RCC 7860 (cell line): ENCODE measurements at regions not wholly inside any gene's neighbourhood (a gene's known extent, or its start where the extent isn't known, plus 50 kb on each side); places are given as distances from the start of the nearest gene placed in this dataset.
"Not testable (repeated sequence)": the region's sequence is repeated elsewhere in the genome, so short reads cannot be mapped to it uniquely, and the experiment has no call there.

ENCODE experiments used
- DNase-seq: peaks from one replicate; pipeline ENCODE4 v3.0.0-alpha.2; 2015; ENCODE audit warnings: low spot score
- FAIRE-seq: peaks from 2 replicates; lab custom pipeline; 2012; peaks lifted over from hg19 to GRCh38; lab: Jason Lieb, UNC

DNA sequence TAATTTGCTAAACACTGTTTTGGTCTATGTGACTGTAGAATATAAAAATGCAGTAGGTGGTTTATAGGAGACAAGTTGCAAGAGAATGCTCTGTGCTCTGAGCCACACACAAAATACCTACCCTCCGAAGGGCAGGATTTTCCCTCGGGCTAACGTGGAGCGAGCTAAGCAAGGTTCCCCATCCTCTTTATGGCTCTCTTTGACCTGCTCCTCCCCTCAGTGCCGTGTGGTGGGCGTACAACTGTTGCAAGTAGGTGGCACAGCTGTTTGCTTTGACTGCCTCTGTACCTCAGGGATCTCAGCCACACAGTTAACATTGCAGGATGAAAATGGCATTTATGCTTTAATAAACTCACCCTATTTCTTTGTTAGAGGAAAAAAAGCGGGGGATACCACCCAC is 339.1 kb downstream of the SATB1 start:
- no peak for DNase-seq
- no peak for FAIRE-seq

DNA sequence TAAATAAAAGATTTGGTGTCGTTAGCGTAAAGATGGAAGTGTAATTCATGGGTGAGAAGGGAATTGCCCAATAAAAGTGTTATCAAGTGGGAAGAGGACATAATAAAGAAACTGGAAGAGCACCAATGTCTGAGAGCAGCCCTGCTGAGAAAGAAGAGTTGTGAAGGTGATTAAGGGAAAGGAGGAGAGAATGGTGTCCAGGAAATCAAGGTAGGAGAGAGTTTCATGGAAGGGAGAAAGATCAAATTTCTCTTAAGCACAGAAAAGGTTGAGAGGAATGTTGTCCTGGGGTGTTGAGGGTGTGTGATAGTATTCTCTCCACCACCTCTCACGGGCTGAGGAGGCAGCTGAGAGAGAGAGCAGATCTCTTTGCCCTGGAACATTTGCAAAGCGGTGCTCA is 339.7 kb downstream of the SATB1 start:
- DNase-seq = no peak
- FAIRE-seq = no peak

DNA sequence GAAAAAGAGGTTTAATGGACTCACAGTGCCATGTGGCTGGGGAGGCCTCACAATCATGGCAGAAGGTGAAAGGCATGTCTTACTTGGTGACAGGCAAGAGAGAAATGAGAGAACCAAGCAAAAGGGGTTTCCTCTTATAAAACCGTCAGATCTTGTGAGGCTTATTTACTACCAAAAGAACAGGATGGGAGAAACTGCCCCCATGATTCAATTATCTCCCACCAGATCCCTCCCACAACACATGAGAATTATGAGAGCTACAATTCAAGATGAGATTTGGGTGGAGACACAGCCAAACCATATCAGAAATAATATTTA is 340.8 kb upstream of the TBC1D5 start:
- FAIRE-seq, DNase-seq: not testable (repeated sequence)

DNA sequence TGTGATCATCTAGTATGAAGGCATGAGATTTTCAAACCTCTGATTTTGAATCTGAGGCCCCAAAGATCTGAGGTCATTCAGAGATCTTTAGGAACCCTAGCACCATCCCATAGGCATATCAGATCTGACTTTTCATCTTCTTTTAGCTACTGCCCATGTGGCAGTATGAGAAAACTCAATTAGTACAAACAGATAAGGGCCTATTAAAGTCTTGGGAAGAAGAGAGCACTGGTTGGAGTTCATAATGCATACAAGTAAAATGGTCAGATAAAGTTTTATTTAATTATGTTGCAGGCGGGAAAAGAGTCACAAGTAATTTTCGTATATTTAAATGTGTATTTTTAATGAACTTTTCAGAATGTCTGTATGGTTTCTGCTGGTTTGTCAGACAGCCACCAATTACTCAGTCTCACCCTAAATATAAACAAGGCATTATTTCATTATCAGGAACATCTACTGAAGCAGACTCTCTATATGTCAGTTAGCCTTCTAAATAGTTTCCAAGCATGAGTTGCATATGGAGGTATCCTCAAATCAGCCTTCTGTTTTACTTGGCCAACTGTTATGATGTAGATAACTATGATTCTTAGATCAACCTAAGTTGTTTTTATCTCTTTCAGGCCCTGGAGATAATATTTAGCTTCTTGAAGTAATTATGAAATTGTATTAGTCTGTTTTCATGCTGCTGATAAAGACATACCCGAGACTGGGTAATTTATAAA is 340.3 kb upstream of the TBC1D5 start:
- DNase-seq (no peak), FAIRE-seq (no peak)

DNA sequence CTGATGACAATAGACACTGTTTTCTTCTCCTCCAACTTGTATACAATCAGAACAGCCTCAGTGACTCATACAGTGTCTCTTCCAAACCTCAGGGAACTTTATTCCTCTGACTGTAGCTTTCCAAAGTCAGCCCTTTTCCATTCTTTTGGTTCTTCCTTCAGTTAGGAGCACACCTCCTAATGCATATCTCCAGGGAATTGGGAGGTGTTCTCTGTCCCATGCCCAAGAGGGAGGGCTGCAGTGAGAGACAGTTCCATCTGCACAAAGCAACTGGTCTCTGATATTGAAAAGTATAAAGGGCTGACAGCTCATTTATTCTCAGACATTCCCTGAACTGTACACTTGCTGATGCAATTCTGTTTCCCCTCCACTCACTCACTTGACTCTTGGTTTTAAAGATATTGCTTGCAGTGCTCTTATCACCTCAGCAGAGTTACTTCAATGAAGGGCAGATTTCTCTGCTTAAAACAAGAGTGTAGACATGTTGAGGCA is 337.8 kb upstream of the TBC1D5 start:
- DNase-seq (no peak), FAIRE-seq (no peak)

DNA sequence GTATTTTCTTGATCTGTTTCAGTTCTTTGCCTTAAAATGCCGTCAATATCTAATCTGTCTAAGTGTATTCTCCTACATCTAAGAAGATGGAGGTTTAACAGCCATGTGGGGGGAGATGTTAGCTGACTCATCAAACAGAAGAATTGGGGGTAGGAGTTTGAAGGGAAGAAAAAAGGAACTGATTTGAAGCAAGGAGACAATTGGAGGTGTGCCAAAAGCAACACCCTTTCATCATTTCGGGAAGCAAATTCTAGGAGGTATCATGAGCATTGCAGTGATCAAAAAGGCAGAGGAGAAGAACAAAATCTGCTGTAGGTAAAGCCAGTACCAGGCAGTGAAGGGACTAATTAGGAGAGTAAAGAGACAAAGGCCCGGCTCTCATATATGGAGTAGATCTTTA is 337.3 kb upstream of the TBC1D5 start:
- FAIRE-seq (no peak), DNase-seq (no peak)

DNA sequence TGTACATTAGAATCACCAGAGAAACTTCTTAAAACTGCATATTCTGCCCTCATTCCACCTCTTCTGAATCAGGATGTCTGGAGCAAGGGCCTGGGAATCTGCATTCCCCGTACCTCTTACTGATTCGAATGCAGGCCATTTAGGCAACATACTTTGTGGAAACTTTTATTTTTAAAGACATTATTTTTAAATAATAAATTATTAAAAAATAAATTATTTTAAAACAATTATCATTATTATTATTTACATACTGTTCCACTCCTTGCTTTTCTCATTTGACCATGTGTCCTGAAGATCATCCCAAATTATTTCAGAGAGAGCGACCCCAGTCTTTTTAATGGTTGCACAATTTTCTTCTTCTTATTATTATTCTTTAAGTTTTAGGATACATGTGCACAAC is 336.6 kb upstream of the TBC1D5 start:
- no peak for FAIRE-seq
- no peak for DNase-seq

DNA sequence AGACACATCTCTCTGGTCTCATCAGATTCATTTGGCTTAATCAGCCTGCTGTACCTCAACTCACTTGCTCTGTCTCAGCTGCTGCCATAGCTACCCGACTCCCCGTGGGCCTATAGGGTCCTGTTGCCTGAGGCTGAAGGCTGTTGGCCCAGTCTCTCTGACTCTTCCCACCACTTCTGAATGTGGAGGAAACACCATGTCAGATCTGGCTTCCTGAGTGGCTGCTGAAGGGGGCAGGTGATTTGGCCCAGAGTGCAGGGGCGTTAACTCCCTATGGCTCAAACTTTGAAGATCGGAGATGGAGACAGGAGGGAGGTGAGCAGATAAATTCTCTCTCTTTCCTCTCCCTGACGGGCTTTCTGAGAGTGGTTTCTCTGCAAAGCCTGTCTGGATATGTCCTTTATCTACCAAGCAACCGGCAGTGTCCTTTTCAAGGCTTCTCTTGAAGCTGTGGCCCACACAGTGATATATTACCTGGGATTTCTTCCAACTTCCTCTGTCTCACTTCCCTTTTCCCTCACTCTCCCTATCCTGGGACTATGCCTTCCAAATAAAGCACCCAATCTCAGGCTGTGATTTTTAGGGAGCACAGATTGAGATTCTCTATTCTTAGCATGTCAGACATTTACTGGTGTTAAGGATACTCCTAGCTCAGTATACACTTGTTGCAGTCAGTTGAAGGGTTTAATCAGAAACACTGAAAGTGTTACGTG is 334.9 kb upstream of the TBC1D5 start:
- FAIRE-seq = no peak
- DNase-seq = no peak

DNA sequence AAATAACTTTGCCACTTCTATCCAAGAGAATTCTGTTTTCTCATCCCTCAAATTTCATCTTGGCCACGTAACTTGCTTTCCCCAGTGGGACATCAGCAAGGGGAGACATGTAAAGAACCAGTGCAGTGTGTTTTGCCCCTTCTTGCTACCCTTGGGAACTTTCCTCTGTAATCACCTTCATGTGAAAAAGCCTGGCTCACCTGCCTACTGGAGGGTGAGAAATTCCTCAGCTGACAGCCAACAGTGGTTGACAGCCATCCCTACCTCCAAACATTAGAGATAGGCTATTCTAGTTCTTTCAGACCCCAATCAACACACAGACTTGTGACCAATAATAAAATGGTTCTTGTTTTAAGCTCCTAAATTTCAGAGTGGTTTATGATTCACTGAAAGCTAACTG is 333.9 kb upstream of the TBC1D5 start:
- no peak for DNase-seq
- FAIRE-seq = no peak

DNA sequence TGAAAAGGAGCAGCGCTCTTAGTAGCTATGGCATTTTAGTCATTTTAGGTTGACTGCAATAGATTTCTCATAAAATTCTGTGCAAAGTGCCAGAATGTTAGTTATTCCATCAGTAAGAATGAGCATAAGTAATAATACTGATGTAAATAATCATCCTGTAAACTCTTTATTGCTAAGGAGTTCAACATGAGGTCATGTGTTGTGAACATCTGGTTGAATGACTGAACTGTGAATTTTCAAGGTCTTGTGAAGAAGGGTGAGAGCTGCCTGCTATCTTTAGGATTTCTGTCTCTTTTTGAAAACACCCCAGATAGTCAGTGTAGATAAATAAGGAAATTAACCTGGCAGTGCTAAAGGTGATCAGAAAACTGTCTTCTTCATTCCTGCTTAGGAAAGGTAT is 333.4 kb upstream of the TBC1D5 start:
- DNase-seq = no peak
- FAIRE-seq = no peak

DNA sequence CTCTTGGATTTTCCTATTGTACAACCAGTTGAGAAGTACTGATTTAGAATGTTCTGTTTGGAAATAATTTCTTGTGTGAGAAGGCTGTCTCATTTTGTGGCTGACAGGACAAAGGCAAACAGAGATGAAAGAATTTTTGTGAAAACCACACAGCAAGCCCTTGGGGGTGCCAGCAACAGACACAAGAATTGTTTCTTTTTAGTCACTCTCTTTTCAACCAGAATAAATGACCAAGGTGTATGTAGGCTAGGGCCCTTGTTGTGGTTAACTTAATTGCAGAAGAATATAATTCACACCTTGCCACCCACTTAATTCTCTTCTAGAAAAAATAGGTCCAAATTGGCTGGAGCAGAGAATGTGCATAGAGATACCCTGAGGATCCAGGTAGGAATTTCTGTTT is 329.4 kb upstream of the TBC1D5 start:
- no peak for FAIRE-seq
- DNase-seq = no peak

DNA sequence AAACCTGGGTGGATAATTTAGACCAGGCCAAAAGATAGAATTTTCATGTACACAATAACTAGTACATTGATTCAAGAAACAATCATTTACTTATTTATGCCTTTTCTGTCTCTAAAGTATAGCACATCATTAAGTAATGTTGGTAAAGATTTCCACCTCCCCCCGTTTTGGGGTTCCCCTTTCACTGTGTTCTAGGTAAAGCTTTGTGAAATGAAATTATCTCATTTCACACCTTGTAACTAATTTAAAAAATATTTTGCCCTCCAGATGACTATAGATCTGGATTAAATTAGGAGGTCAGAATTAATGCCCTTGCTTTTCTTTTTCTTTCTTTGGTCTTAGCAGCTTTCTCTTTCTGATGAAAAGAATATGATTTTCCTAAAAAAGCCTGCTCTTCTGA is 328.5 kb upstream of the TBC1D5 start:
- FAIRE-seq (no peak), DNase-seq (no peak)

DNA sequence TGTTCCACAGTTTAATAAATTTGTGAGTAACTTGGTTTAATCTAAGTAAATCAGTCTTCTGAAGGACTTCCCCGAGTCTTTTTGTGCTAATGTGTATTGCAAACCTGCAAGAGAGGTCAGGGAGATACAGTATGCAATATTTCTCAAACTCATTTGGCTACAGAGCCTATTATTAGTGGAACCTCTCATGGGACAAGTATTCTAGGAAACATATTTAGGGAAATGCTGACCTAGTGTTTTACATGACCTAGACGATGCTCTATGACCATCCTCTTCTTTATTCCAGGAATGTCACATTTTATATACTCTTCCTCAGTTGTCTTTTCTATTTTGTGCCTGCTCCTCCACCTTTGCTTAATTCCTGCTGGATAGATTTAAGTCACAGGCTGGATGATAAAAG is 327.8 kb upstream of the TBC1D5 start:
- no peak for FAIRE-seq

DNA sequence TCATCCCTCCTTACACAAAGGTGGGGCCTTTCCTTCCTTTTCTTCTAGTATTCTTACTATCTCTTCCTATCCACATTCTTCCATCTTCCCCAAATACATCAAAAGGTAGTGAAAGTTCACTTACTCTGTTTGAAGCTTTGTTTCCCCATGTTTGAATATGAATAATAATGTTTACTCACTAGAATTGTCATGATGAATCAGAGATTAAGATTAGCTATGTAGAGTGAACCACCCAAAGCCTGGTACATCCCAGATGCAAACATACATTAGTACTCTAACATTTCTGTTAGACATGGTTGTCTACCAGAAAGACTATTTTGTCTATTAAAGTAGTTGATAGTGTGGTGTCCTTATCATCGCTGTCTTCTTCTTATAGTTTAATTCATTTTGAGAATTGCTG is 327.1 kb upstream of the TBC1D5 start:
- DNase-seq (no peak), FAIRE-seq (no peak)

More for the DNA sequence above, 327.8 kb upstream of the TBC1D5 start:
- DNase-seq = no peak

DNA sequence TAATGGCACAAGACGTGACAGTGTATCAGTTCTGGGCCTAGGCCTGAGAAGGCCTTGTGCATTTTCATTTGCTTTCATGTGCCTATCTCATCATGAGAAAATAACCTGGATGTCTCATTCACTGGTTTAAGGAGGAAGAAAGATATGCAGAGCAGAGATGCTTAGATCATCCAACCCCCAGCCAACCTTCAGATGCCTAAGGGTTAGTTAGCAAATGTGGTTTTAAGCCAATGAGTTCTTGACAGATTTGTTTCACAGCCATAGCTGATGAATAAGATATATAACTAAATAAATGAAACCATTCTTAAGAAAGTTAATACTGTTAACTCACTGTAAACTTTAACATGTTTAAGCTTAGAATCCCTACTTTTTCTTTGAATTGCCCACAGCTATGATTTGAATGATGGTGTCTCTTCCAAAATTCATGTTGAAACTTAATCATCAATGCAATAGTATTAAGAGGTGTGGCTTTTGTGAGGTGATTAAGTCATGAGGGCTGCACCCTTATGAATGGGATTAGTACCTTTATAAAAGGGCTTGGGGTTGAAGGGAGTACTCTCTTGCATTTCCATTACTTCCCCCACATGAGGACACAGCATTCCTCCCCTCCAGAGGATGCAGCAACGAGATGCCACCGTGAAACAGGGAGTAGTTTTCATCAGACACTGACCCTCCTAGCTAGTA is 324.6 kb upstream of the TBC1D5 start:
- no peak for FAIRE-seq
- DNase-seq = no peak

DNA sequence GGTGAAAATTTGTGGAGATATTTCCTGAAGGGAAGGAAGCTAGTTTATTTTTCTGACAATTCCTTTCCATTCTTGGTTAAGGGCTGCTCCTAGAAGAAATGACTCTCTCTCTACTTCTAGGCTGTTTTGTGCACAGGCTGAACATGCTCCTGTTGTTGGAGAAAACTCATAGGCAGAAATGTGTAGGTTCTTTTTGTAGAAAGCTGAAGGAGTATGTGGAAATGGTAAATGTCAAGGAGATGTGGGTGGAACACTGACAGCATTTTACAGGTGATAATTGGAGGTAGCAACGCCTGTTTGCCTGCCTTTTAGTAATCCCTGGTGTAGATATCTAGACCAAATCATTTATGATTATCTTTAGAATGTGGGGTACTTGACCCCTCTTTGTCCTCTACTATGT is 322.2 kb upstream of the TBC1D5 start:
- DNase-seq = no peak
- no peak for FAIRE-seq

DNA sequence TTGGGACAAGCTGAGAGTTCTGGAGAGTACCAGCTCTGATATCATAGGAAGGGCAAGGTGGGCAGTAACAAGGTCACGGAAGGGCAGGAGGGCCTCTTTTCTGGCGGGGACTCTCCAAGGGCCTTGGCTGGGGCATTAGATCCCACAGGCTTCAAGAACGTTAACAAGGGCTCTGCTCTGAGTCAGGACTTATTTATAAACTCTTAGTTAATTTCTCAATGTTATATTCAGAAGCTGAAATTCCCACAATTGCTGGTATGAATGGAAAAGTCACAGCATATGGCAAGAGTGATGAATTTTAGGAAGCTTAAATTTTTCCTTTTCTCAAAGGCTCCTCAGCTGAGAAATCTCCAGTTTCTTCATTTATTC is 320.2 kb upstream of the TBC1D5 start:
- FAIRE-seq (no peak), DNase-seq (no peak)

DNA sequence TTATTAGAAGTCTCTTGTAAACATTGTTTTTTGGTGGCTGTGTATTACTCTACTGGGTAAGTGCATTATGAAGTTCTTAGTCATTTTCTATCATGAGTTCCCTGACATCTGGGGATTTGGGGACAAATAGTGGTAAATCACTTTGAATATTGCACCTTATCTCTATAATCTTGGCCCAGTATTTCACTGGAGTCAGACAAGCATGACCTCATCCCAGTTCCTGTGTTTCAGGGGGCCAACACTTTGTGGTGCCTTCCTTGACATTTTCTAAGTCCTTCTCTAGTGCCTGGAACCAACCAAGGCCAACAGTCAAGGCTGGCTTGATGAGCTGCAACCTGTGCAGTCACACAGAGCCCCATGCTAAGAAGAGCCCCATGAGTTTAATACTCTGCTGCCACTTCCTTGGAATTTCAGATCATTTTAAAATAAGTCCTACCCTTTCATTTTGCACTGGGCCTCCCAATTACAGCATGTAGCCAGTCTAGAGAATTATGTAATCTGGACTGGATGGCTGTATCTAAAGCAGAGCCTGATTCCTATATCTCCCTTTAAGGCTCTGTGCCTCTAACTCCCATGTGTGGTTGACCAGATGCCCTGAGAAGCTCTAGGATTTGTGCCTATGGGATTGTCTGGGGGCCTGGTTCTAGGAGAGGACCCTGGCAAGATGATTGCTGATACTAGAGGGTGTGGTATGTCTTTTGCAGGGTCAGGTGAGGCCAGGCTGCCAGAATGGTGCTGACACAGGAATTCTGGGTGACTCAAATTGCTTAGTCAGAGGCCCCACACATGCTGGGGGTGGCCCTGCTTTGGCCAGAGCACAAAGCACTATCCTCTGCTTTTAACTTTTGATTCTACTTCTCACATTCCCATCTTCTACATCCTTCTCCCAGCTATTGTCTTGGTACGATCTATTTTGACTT is 319.6 kb upstream of the TBC1D5 start:
- no peak for DNase-seq
- no peak for FAIRE-seq

DNA sequence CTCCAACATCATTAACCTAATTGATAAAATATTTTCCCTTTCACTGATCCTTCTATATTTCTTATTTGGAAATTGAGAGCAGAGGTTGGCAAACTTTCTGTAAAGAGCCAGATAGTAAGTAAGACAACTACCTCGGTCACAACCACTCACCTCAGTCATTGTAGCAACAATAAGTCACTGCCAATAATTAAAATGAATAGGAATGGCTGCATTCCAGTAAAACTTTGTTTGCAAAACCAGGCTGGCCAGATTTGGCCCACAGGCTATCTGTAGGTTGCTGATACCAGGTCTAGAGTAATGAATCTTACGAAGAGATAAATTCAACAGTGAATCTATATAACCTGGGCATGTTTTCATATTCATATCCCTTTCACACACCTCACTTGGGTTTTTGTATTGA is 316.2 kb upstream of the TBC1D5 start:
- no peak for FAIRE-seq
- no peak for DNase-seq

DNA sequence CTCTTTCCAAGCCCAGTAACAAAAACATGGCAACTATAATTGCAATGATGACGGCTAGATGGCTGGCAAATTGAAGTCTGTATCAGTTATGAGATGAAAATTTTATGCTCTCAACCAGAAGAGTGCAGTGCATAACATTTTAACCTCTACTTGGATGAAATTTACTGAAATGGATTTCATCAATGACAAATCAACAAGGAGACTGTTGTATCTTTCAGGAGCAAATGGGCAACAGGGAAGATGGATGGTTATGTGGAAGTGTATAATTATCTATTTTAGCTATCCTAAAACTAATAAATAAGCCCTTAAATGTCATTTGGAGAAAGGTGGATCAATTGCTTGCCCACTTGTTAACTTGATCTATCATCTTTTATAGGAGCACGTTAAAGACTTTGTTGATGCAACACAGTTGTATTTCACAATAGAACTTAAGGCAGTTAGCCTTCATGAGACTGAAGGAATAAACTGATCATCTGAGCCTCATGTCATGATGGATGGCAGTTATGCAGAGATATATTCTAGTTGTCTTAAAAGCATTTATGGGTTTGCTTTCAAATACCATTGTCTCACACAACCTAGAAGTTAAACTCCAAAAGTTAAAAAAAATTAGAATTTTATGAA is 315.1 kb upstream of the TBC1D5 start:
- DNase-seq = no peak
- no peak for FAIRE-seq

DNA sequence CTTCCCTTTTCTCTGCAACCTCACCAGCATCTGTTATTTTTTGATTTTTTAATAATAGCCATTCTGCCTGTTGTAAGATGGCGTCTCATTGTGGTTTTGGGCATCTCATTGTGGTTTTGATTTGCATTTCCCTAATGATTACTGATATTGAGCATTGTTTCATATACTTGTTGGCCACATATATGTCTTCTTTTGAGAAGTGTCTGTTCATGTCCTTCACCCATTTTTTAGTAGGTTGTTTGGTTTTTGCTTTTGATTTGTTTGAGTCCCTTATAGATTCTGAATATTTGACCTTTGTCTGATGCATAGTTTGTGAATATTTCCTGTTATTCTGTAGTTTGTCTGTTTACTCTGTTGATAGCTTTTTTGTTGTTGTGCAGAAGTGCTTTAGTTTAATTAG is 312.2 kb upstream of the TBC1D5 start:
- DNase-seq (no peak), FAIRE-seq (no peak)
